Right lobe of liver (tissue), 6 donors: ENCODE measurements at regions not wholly inside any gene's neighbourhood (a gene's known extent, or its start where the extent isn't known, plus 50 kb on each side); places are given as distances from the start of the nearest gene placed in this dataset.

ENCODE experiments used
- ATAC-seq, 4 donors: fragments of 200-7000 bp; cut with Tn5 transposase; one replicate each; pipeline ENCODE4 v1.9.1; 2020; ENCODE audit warnings: mild to moderate bottlenecking in 4 of 4, moderate library complexity in 4 of 4
- DNase-seq, 3 donors: peaks; one replicate each; pipeline ENCODE4 v3.0.0-alpha.2; 2020
- H3K27ac ChIP-seq, 3 donors: fragments of 200-600 bp; one replicate each; pipeline ENCODE4 v1.8.0; 2022
- H3K27me3 ChIP-seq, 2 donors: fragments of 200-600 bp; one replicate each; pipeline ENCODE4 v1.8.0; 2022
- H3K36me3 ChIP-seq, 4 donors: fragments of 200-600 bp; sonication (generic) in 1 of 4; one replicate each; pipeline versions ENCODE4 v1.5.1 to v1.8.0; 2017 to 2022; ENCODE audit warnings: control low read depth in 1 of 4
- H3K4me1 ChIP-seq, 4 donors: fragments of 200-600 bp; sonication (generic) in 1 of 4; one replicate each; pipeline versions ENCODE4 v1.5.1 to v1.8.0; 2017 to 2022; ENCODE audit warnings: control low read depth in 1 of 4
- H3K4me3 ChIP-seq, 3 donors: fragments of 200-600 bp; one replicate each; pipeline ENCODE4 v1.8.0; 2022
- H3K9me3 ChIP-seq, 4 donors: fragments of 200-600 bp; sonication (generic) in 1 of 4; one replicate each; pipeline versions ENCODE4 v1.5.1 to v1.8.0; 2017 to 2022; ENCODE audit warnings: control low read depth in 1 of 4
- CTCF ChIP-seq, 4 donors: fragments of 200-600 bp in 3 of 4; fragments of 450-650 bp in 1 of 4; IDR thresholded peaks; one replicate each; pipeline versions ENCODE4 v1.5.1 to v1.8.0; 2016 to 2022; ENCODE audit warnings: antibody characterized with exemption in 4 of 4, mild to moderate bottlenecking in 2 of 4
- POLR2A ChIP-seq: fragments of 450-650 bp; IDR thresholded peaks from one replicate; pipeline ENCODE4 v1.6.1; 2017; ENCODE audit warnings: antibody characterized with exemption, mild to moderate bottlenecking
- WGBS: methylation state at CpG from one replicate; pipeline ENCODE4 v1.1.6; 2018; ENCODE audit warnings: low coverage, low lambda C conversion rate; ENCODE audit not compliant: insufficient coverage; ENCODE audit errors: missing lambda C conversion rate; 5-methylcytosine and 5-hydroxymethylcytosine counted together
- intact Hi-C, 2 donors: fragments of 100-400 bp; cut with DNase I; formaldehyde crosslinking; loops; one replicate each; pipeline versions ENCODE4 v1.11.2 to v1.14.1; 2022
- donor health status: DM: no; HTN: yes; CAD: no.
- donor health status: DM: no; HTN: no; CAD: no.
- donor health status: DM: no; HTN: no; CAD: no.
- donor health status: DM: no; HTN: yes; CAD: no.
- donor health status: DM: no; HTN: yes; CAD: no.

GRCh38 chr5:2280318-2280717, 397.6 kb upstream of the IRX4 start:
- H3K36me3 ChIP-seq, result no peaks in the 10 kb centered on the region
- no peak overlapping the region for H3K4me3 ChIP-seq
- DNase-seq (no peak), ATAC-seq (no peak)
- no peak for TF ChIP-seq POLR2A
- no peak for TF ChIP-seq CTCF (IDR thresholded peaks at IDR 0.05)
- 34% methylated on average over 3 of the region's 3 CpGs for WGBS
- no peaks in the 10 kb centered on the region for H3K4me1 ChIP-seq
- intact Hi-C loops, result no loop called here
- no peaks in the 10 kb centered on the region for H3K27me3 ChIP-seq
- no peaks in the 10 kb centered on the region for H3K9me3 ChIP-seq
- H3K27ac ChIP-seq, result no peak overlapping the region

DNA sequence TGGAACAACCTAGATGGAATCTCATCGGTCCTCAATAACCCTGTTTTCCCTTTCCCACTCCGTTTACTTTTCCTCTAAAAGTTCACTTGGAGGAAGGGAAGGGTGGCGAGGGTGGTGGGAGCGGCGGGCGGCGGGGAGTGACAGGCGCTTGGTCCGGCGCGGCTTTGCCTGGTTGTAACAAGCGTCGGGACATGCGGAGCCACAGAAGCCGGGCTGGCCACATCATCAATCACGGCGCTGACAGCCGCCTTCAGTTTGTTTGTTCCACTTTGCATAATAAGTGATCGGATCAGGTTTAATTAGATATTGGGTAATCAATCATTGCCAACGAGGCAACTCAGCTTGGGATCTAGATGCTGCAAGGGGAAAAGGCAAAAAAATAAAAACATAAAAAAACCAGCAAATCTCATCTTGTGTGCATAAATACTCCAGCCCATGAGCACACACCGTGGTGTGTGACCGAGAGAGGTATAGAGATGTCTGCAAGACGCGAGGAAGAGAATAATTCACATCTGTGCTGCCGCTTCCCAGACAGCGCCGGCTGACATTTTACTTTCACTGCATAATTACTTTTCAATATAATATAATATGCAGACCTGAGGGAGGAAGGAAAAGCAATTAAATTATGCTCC, 396.2 kb upstream of the IRX4 start:
- no peaks in the 10 kb centered on the region for H3K36me3 ChIP-seq
- 55% methylated on average over 25 of the region's 27 CpGs for WGBS
- no peaks in the 10 kb centered on the region for H3K4me1 ChIP-seq
- intact Hi-C loops, result no loop called here
- H3K4me3 ChIP-seq, result no peak overlapping the region
- H3K27me3 ChIP-seq, result no peaks in the 10 kb centered on the region
- no peak for ATAC-seq
- no peak for DNase-seq
- TF ChIP-seq CTCF (IDR thresholded peaks at IDR 0.05) (no peak), POLR2A (no peak)
- no peak overlapping the region for H3K27ac ChIP-seq
- H3K9me3 ChIP-seq, result no peaks in the 10 kb centered on the region

DNA sequence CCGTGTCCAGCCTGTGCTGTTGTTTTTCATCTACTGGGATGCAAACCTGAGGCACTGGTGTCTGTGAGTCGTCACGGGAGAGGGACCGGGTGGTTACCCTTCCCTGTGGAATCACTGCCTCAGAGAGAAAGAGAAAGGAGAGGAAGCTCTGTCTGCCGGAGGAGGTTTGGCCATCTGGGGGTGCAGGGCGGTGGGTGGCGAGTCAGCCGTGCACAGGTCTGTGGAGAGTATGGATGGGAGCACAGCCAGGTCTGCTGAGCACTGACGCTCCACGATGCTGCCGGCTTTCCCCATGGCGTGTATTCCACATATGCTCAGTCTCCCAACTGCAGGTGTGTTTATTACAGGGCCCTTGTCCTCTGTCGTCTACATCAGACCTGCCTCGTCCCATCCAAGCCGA, 395.2 kb upstream of the IRX4 start:
- Histone ChIP-seq H3K4me1 (no peaks in the 10 kb centered on the region), H3K36me3 (no peaks in the 10 kb centered on the region), H3K27me3 (no peaks in the 10 kb centered on the region), H3K4me3 (no peak overlapping the region), H3K9me3 (no peaks in the 10 kb centered on the region), H3K27ac (no peak overlapping the region)
- DNase-seq (no peak), ATAC-seq (no peak)
- intact Hi-C loops, result no loop called here
- TF ChIP-seq POLR2A, result no peak
- TF ChIP-seq CTCF (IDR thresholded peaks at IDR 0.05), result no peak
- 83% methylated on average over 7 of the region's 15 CpGs for WGBS

DNA sequence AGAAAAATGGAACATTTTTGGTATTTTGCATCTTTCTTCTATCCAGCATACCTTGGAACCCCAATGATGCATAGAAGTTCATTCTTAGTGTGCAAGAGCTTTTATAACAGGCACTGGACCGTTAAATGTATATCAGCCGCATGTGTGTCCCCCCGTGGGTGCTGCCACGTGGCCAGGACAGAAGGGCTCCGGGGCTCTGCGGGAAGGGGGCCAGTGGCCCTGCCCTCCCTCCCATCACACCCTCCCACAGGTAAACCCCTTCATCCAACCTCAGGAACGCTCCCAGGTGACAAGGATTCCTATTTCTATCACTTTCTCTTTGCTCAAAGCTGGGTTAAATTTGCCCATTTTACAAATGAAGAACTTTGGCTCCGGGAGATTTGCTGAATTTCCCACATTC, 393.4 kb upstream of the IRX4 start:
- WGBS, result 77% methylated on average over 5 of the region's 8 CpGs
- H3K27me3 ChIP-seq, result no peaks in the 10 kb centered on the region
- no peak for ATAC-seq
- no peaks in the 10 kb centered on the region for H3K9me3 ChIP-seq
- H3K4me1 ChIP-seq, result no peaks in the 10 kb centered on the region
- no peak overlapping the region for H3K4me3 ChIP-seq
- TF ChIP-seq POLR2A (no peak), CTCF (IDR thresholded peaks at IDR 0.05) (no peak)
- H3K36me3 ChIP-seq, result no peaks in the 10 kb centered on the region
- no peak overlapping the region for H3K27ac ChIP-seq
- intact Hi-C loops, result no loop called here
- no peak for DNase-seq

GRCh38 chr5:2272755-2273154, 390.0 kb upstream of the IRX4 start:
- no peak overlapping the region for H3K27ac ChIP-seq
- no peaks in the 10 kb centered on the region for H3K27me3 ChIP-seq
- intact Hi-C loops, result no loop called here
- H3K4me1 ChIP-seq, result no peaks in the 10 kb centered on the region
- 26% methylated on average over 10 of the region's 13 CpGs for WGBS
- no peaks in the 10 kb centered on the region for H3K9me3 ChIP-seq
- no peak overlapping the region for H3K4me3 ChIP-seq
- TF ChIP-seq CTCF (IDR thresholded peaks at IDR 0.05) (no peak), POLR2A (no peak)
- H3K36me3 ChIP-seq, result no peaks in the 10 kb centered on the region
- no peak for ATAC-seq
- DNase-seq, result no peak
